GM19239 (cell line): ENCODE measurements at regions not wholly inside any gene's neighbourhood (a gene's known extent, or its start where the extent isn't known, plus 50 kb on each side); places are given as distances from the start of the nearest gene placed in this dataset.
"Not testable (repeated sequence)": the region's sequence is repeated elsewhere in the genome, so short reads cannot be mapped to it uniquely, and the experiment has no call there.

Experiments
- DNase-seq: peaks from one replicate; pipeline ENCODE4 v3.0.0; 2011; ENCODE audit warnings: low spot score; ENCODE audit not compliant: insufficient read length
- FAIRE-seq: peaks from 2 replicates; lab custom pipeline; 2011; peaks lifted over from hg19 to GRCh38; lab: Jason Lieb, UNC

DNA sequence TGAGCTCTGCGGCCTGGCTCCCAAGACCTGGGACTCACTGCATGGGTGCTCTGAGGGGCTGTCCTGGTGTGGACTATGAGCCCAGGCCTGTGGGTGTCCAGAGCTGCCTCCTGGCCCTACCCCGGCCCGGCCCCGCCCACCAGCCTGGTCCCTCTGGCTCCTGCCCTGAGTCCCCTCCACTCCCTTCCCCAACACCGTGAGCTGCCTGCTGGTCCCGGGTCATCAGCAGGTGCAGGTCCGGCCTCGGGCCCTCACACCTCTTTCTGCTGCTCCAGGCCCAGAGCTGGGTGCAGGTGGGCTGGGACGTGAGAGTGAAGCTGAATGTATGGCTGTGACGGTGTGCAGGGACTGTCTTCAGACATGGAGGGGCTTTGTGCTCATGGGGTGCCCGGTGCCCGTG lies 193.7 kb downstream of the TMEM121 start:
- not testable (repeated sequence) for DNase-seq, FAIRE-seq

DNA sequence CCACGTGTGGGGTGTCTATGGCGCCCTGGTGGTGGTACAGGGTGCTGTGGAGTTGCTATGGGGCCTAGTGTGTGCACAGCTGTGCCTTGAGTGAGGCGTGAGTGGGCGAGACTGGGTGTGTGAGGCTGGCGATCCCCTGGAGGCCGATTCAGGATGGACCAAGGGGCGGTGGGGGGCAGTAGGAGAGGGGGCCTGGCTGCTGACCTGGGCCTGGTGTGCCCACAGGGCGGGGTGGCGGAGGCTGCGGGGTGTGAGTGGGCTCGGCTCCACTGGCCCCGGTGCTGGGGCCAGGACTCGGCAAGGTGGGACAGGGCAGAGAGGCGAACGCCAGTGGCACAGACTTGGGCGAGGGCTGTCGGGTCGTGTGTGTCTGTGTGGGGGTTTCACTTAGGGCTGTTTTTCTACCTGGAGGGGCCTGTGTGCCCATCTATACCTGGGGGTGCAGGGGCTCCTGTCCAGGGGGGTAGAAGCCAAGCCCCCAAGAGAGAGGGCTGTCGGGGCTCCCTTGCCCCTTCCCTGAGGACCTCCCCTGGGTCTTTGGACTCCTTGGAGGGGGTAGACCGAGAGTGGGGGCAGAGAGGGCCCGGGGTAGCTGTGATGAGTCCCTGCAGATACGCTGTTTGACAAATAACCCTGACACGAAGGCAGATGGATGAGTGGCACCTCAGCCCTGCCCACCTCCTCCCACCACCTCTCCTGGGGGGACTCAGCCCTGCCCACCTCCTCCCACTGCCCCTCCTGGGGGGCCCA lies 194.6 kb downstream of the TMEM121 start:
- not testable (repeated sequence) for FAIRE-seq, DNase-seq

DNA sequence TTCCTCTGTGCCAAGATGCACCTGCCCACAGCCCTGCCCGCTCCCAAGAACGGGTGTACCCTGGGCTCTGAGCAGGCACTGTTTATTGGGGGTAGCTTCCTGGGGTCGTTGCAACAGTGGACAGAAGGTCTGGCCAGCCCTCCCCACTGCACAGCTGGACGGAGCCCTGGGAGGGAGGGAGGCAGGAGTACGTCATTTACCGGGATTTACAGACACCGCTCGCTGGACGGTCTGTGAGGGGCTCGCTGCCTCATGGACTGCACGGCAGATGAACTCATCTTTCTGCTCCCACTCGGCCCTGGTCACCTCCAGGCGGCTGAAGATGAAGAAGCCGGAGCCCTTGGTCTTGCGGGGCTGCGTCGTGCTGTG lies 195.2 kb downstream of the TMEM121 start:
- not testable (repeated sequence) for DNase-seq, FAIRE-seq

DNA sequence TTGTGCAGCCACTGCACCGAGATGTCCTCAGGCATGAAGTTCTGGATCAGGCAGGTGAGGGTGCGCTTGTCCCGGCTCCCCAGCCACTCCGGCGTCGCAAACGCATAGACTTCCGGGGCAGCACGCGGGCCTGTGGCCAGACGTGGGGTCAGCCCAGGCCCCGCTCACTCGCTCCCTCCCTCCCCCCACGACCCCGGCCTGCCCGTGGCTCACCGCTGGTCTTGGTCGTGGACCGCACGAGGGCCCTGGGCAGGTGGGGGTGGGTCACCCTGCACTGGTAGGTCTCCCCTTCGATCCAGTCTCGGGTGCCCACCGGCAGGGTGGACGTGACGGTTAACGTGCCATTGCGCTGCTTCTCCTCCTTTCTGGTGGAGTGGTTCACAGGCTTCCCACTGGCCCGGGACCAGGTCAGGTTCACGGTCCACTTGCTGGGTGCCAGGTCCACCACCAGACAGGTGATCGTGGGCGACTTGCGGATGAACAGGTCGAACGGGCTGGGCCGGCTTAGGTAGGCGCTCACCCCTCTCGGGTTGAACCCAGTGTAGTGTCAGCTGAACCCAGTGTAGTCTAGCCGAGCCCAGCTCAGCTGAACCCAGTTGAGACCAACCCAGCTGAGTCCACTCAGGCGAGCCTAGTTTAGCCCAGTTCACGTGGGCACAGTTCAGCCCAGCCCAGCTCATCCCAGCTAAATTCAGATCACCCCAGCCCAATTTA lies 195.8 kb downstream of the TMEM121 start:
- FAIRE-seq, DNase-seq: not testable (repeated sequence)

- DNase-seq, FAIRE-seq: not testable (repeated sequence)
These were observed 196.9 kb downstream of the TMEM121 start for GRCh38 chr14:105723271-105723670.

- not testable (repeated sequence) for DNase-seq
These were observed 197.4 kb downstream of the TMEM121 start for GRCh38 chr14:105723776-105724175.

GRCh38 chr14:105729825-105730368 lies 203.5 kb downstream of the TMEM121 start:
- not testable (repeated sequence) for FAIRE-seq, DNase-seq

More at GRCh38 chr14:105723776-105724175, 197.4 kb downstream of the TMEM121 start:
- FAIRE-seq = not testable (repeated sequence)

DNA sequence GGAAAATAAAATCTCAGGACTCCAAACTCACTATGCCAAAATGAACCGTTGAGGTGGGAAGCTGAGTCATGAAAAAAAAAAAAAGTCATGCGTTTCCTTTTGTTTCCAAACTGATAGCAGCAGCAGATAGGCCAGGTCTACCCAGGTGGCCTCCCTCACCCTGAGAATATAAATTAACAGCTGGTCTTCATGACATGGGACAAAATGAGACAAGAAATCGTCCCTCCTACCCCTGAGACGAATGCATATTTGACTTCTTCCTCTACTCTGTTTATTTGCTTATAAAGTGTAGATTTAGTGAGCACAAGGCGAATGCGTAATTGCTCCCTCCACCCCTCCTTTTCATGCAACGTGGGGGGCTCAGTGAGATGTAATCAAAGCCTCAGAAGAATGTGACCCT lies 204.3 kb downstream of the TMEM121 start:
- not testable (repeated sequence) for FAIRE-seq, DNase-seq

DNA sequence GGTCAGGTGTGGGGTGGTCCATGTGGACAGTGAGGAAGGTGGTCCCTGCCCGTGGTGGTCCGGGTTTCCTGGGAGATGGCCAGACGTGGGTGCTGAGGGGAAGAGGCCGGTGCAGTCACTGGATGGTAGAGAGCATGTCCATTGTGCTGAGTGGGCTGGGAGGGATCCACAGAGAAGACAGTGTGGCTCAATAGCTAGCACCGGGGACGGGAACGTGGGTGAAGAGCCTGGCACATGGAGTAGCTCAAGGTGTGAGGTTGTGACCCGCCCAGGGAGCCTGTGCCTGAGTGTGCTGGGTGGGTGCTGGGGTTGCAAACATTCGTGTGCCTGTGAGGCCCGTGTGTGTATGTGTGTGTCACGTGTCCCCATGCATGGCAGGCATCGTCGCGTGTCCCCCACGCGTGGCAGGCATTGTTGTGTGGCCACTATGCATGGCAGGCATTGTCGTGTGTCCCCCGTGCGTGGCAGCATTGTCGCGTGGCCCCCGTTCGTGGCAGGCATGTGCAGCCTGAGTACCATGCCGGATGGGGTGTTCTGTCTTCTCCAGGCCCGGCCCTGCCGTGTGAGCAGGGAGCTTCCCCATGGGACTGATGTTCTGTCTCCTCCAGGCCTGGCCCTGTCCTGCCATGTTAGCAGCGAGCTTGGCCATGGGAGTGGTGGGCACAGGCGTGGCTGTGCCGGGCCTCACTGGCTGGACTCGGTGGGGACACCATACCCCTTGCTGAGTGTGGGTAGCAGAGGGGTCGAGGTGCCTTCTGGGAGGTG lies 205.0 kb downstream of the TMEM121 start:
- FAIRE-seq, DNase-seq: not testable (repeated sequence)

GRCh38 chr14:105733081-105734065 lies 207.0 kb downstream of the TMEM121 start:
- DNase-seq (no peak), FAIRE-seq (no peak)

GRCh38 chr14:105734241-105734640 lies 207.9 kb downstream of the TMEM121 start:
- DNase-seq, FAIRE-seq: not testable (repeated sequence)

DNA sequence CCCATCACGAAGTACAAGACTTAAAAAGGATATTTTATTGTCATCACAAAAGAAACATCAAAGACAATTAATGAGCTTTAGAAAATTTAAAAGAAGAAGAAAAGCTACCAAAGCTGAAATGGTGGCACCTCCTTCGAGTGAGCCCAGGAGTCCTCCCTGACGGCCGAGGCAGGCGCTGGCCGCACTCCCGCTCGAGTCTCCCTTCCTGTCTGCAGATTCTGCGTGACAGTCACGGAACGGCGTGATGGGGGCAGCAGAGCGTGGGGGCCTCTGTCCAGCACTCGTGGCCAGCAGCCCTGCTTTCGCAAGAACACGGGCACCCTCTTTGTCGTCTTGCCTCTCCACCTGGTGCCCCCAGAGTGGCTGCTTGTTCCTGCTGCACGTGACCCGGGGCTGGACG lies 209.9 kb downstream of the TMEM121 start:
- FAIRE-seq = not testable (repeated sequence)

DNA sequence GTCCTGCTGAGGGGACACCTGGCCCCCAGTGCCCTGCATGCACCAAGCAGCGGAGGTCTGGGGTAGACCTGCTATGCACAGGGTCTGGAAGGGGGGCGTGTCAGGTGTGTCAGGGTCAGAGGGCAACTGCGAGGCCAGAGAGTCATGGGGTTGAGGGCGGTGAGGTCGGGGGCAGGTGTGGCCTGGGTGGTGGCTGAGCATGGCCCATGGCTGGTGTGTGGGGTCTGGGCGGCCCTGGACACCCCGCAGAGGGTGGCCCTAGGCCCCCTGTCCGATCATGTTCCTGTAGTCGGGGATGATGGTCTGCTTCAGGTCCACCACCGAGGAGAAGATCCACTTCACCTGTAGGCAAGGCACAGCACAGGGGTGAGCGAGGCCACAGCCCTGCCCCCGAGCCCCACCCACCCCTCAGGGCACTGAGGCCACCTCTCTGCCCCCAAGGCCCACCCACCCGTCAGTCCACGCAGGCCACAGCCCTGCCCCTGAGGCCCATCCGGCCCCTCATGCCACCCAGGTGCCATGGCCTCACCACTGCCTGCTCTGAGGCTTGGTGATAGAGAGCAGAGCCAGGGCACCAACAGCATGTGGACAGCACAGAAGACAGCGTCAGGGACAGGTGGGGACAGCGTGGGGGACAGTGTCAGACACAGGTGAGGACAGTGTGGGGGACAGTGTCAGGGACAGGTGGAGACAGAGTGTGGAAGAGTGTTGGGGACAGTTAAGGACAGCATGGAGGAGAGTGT lies 211.3 kb downstream of the TMEM121 start:
- no peak for FAIRE-seq
- DNase-seq = no peak

More for the DNA sequence above, 209.9 kb downstream of the TMEM121 start:
- DNase-seq = not testable (repeated sequence)

GRCh38 chr14:105738638-105739037 lies 212.3 kb downstream of the TMEM121 start:
- FAIRE-seq (no peak), DNase-seq (no peak)

DNA sequence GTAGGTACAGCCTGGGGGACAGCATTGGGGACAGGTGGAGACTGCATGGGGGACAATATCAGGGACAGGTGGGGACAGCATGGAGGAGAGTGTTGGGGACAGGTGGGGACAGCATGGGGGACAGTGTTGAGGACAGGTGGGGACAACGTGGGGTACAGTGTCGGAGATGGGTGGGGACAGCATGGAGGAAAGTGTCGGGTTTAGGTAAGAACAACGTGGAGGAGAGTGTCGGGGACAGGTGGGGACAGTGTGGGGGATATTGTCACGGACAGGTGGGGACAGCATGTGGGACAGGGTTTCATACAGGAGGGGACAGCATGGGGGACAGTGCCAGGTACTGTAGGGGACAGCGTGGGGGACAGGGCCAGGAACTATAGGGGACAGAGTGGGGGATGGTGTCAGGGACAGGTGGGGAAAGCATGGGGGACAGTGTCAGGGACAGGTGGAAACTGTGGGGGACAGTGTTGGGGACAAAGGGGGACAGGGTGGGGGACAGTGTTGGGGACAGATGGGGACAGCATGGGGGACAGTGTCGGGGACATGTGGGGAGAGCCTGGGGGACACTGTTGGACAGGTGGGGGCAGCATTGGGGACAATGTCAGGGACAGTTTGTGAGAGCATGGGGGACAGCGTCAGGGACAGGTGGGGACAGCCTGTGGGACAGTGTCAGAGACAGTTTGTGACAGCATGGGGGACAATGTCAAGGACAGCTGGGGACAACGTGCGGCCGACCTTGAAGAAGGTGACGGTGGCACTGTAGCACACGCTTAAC lies 213.1 kb downstream of the TMEM121 start:
- DNase-seq = no peak
- FAIRE-seq = no peak

DNA sequence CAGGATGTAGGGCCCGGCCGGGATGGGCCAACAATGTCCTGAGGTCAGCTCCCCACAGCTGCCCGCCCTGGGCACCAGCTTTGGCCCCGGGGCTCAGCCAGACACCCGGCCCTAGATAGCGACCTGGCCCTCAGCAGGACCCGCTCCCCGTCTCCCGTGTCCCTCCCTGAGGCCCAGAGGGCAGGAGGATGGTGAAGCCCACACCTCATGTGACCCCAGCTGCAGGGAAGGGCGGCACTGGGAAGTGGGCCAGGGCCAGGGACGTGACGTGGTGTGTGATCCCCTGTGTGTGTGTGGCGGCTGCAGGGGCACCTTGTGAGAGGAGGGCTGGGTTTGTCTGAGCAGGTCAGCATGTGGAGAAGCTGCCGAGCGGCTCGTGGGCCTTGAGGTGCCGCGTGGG lies 213.9 kb downstream of the TMEM121 start:
- FAIRE-seq, DNase-seq: not testable (repeated sequence)

DNA sequence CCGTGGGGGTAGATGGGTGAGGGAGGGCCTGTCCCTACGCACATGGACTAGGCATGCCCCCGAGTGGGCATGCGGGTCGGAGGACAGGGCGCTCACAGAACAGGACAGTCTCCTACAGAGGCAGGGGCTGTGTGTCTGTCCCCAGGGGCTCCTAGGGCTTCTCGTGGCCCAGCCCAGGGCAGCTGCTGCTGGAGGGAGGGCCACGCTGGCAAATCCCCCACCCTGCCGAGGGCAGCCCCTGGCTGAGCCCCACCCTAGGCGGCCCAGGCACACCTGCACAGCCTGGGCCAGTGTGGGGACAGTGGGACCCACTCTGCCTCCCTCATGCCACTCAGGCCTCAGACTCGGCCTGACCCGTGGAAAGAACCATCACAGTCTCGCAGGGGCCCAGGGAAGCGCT lies 214.6 kb downstream of the TMEM121 start:
- not testable (repeated sequence) for DNase-seq, FAIRE-seq
